GM23338 (cell line): ENCODE measurements at regions not wholly inside any gene's neighbourhood (a gene's known extent, or its start where the extent isn't known, plus 50 kb on each side); places are given as distances from the start of the nearest gene placed in this dataset.

ENCODE experiments used
- ATAC-seq: fragments of 200-7000 bp; cut with Tn5 transposase; 3 replicates; pipeline ENCODE4 v1.9.1; 2020
- DNase-seq: peaks from one replicate; pipeline ENCODE4 v3.0.0-alpha.2; 2015; ENCODE audit warnings: low spot score
- H2AFZ ChIP-seq: fragments of 200-600 bp; sonication (generic); 2 replicates; pipeline ENCODE4 v1.8.0; 2016; ENCODE audit warnings: antibody characterized with exemption, mild to moderate bottlenecking, moderate library complexity
- H3F3A ChIP-seq: fragments of 200-600 bp; sonication (generic); replicated peaks from 2 replicates; pipeline ENCODE4 v1.8.0; 2017; ENCODE audit warnings: antibody characterized with exemption, mixed run types, low read depth
- H3K27ac ChIP-seq: fragments of 200-600 bp; sonication (generic); 2 replicates; pipeline ENCODE4 v1.6.1; 2016; ENCODE audit warnings: low read depth
- H3K27me3 ChIP-seq: fragments of 200-600 bp; sonication (generic); 2 replicates; pipeline ENCODE4 v1.8.0; 2016; ENCODE audit warnings: mild to moderate bottlenecking, mixed run types, moderate library complexity; ENCODE audit not compliant: insufficient read depth
- H3K36me3 ChIP-seq: fragments of 200-600 bp; sonication (generic); 2 replicates; pipeline ENCODE4 v1.8.0; 2016; ENCODE audit warnings: mild to moderate bottlenecking; ENCODE audit not compliant: insufficient read depth
- H3K4me1 ChIP-seq: fragments of 200-600 bp; sonication (generic); 2 replicates; pipeline ENCODE4 v1.8.0; 2016; ENCODE audit warnings: mild to moderate bottlenecking, moderate library complexity; ENCODE audit not compliant: insufficient read depth
- H3K4me2 ChIP-seq: fragments of 200-600 bp; sonication (generic); 2 replicates; pipeline ENCODE4 v1.7.1; 2017; ENCODE audit warnings: mixed run types
- H3K4me3 ChIP-seq: fragments of 200-600 bp; sonication (generic); 2 replicates; pipeline ENCODE4 v1.6.1; 2016; ENCODE audit warnings: mixed run types
- H3K79me2 ChIP-seq: fragments of 200-600 bp; sonication (generic); replicated peaks from 2 replicates; pipeline ENCODE4 v1.8.0; 2017; ENCODE audit warnings: mild to moderate bottlenecking; ENCODE audit not compliant: insufficient read depth
- H3K9me2 ChIP-seq: fragments of 200-600 bp; sonication (generic); 2 replicates; pipeline ENCODE4 v1.8.0; 2017; ENCODE audit not compliant: insufficient read depth
- H4K20me1 ChIP-seq: fragments of 200-600 bp; sonication (generic); replicated peaks from 2 replicates; pipeline ENCODE4 v1.8.0; 2017; ENCODE audit warnings: mild to moderate bottlenecking; ENCODE audit not compliant: insufficient read depth
- H3K27ac Mint-ChIP-seq: 2 replicates; pipeline ENCODE4 v1.8.0; 2020; ENCODE audit warnings: inconsistent platforms, mild to moderate bottlenecking, moderate library complexity, mixed read lengths
- H3K27me3 Mint-ChIP-seq: 3 replicates; pipeline ENCODE4 v1.8.0; 2022; ENCODE audit warnings: low read depth, mild to moderate bottlenecking, moderate library complexity, mixed read lengths, inconsistent platforms; ENCODE audit not compliant: insufficient read depth, poor library complexity
- H3K36me3 Mint-ChIP-seq: 3 replicates; pipeline ENCODE4 v1.8.0; 2021; ENCODE audit warnings: low read depth, mild to moderate bottlenecking, inconsistent platforms, moderate library complexity, mixed read lengths
- H3K4me1 Mint-ChIP-seq: 3 replicates; pipeline ENCODE4 v1.8.0; 2020; ENCODE audit warnings: mild to moderate bottlenecking, inconsistent platforms, mixed read lengths
- H3K4me3 Mint-ChIP-seq: 3 replicates; pipeline ENCODE4 v1.8.0; 2021; ENCODE audit warnings: moderate library complexity, mild to moderate bottlenecking, inconsistent platforms, mixed read lengths
- H3K9me3 Mint-ChIP-seq: 3 replicates; pipeline ENCODE4 v1.8.0; 2020; ENCODE audit warnings: moderate library complexity, mild to moderate bottlenecking, inconsistent platforms, mixed read lengths
- CREB1 ChIP-seq: fragments of 250-450 bp; sonication (Bioruptor Pico); IDR thresholded peaks from 2 replicates; pipeline ENCODE4 v1.5.0; 2020; ENCODE audit warnings: low read depth, mild to moderate bottlenecking, moderate library complexity
- CTCF ChIP-seq, 2 experiments: fragments of 200-600 bp in 1 of 2; sonication (generic) in 1 of 2; conservative IDR thresholded peaks; 2 replicates each; pipeline versions ENCODE4 v1.5.1 to v1.6.1; 2016 to 2017; ENCODE audit warnings: antibody characterized with exemption in 2 of 2, low read depth in 2 of 2, mild to moderate bottlenecking in 2 of 2, moderate library complexity in 1 of 2
- ETS1 ChIP-seq: IDR thresholded peaks from 2 replicates; pipeline ENCODE4 v1.6.1; 2016; ENCODE audit warnings: antibody characterized with exemption
- EZH2 ChIP-seq: fragments of 200-600 bp; sonication (generic); IDR thresholded peaks from one replicate; pipeline ENCODE4 v1.8.0; 2017; ENCODE audit warnings: antibody characterized with exemption, mild to moderate bottlenecking, low read depth; ENCODE audit not compliant: unreplicated experiment
- EZH2phosphoT487 ChIP-seq: fragments of 200-600 bp; sonication (generic); IDR thresholded peaks from one replicate; pipeline ENCODE4 v1.8.1; 2018; ENCODE audit warnings: antibody characterized with exemption; ENCODE audit not compliant: unreplicated experiment
- JUNB ChIP-seq: IDR thresholded peaks from one replicate; pipeline ENCODE4 v1.6.1; 2016; ENCODE audit warnings: antibody characterized with exemption; ENCODE audit not compliant: unreplicated experiment
- NANOG ChIP-seq: IDR thresholded peaks from 2 replicates; pipeline ENCODE4 v1.6.1; 2016; ENCODE audit warnings: antibody characterized with exemption, borderline replicate concordance
- POLR2AphosphoS5 ChIP-seq: IDR thresholded peaks from 2 replicates; pipeline ENCODE4 v1.6.1; 2016; ENCODE audit warnings: antibody characterized with exemption, low read depth
- STAT1 ChIP-seq: IDR thresholded peaks from one replicate; pipeline ENCODE4 v1.6.1; 2016; ENCODE audit warnings: antibody characterized with exemption; ENCODE audit not compliant: unreplicated experiment
- ZNF114 ChIP-seq: fragments of 250-450 bp; sonication (Bioruptor Pico); IDR thresholded peaks from 2 replicates; pipeline ENCODE4 v1.5.0; 2020; ENCODE audit warnings: mild to moderate bottlenecking, moderate library complexity
- ZNF331 ChIP-seq: fragments of 250-450 bp; sonication (Bioruptor Pico); IDR thresholded peaks from 2 replicates; pipeline ENCODE4 v1.5.0; 2020; ENCODE audit warnings: low read depth, mild to moderate bottlenecking, moderate library complexity
- ZNF462 ChIP-seq: fragments of 250-450 bp; sonication (Bioruptor Pico); IDR thresholded peaks from 2 replicates; pipeline ENCODE4 v1.5.0; 2020; ENCODE audit warnings: mild to moderate bottlenecking, moderate library complexity
- TF ChIP-seq, protein P1 (sequence below): IDR thresholded peaks from one replicate; pipeline ENCODE4 v1.6.1; 2018; ENCODE audit warnings: antibody characterized with exemption; ENCODE audit not compliant: unreplicated experiment

DNA sequence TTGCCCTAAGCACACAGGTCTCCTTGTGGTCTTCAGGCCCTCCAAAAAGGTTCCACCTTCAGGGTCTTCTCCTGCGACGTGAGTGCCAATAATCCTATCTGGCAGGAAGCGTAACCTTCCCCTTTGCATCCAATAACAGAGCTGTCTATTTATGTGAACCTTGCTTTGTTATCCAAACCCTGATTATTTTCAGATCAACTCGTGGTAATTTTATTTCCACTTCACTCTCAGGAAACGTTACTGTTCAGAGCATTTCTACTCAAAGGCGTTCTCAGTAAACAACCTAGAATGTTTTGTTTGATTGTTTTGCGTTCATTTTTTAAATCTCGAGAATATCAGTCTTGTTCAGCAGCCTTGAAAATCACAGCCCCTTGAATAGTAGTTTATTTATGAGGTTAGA lies 232.3 kb upstream of the KLF6 start:
- Histone ChIP-seq H3K4me3 (no peak overlapping the region), H4K20me1 (no peaks in the 10 kb centered on the region), H3K79me2 (no peaks in the 10 kb centered on the region), H3K4me1 (no peaks in the 10 kb centered on the region), H3F3A (no peaks in the 10 kb centered on the region), H3K27me3 (no peaks in the 10 kb centered on the region), H3K9me2 (no peaks in the 10 kb centered on the region), H3K27ac (no peak overlapping the region), H3K4me2 (no peak overlapping the region), H2AFZ (no peak overlapping the region), H3K36me3 (no peaks in the 10 kb centered on the region)
- Mint-ChIP-seq H3K4me3 (no peak overlapping the region), H3K9me3 (no peaks in the 10 kb centered on the region; the same call in 2 of the 3 replicates), H3K27ac (no peak overlapping the region), H3K4me1 (peaks cover 2% of the 10 kb centered on the region; the same call in 1 of the 3 replicates), H3K27me3 (peaks cover 3% of the 10 kb centered on the region), H3K36me3 (0 out of 3 replicates have a peak, but pooled peaks cover 2% of the 10 kb centered on the region)
- DNase-seq (no peak), ATAC-seq (no peak)
- TF ChIP-seq POLR2AphosphoS5: no peak
- TF ChIP-seq CTCF (conservative IDR thresholded peaks at IDR 0.05; ENCODE audit: low read depth in 2 of 2): no peak
- no peak for TF ChIP-seq ZNF114 (CRISPR knock-in tag)
- TF ChIP-seq, protein P1, sequence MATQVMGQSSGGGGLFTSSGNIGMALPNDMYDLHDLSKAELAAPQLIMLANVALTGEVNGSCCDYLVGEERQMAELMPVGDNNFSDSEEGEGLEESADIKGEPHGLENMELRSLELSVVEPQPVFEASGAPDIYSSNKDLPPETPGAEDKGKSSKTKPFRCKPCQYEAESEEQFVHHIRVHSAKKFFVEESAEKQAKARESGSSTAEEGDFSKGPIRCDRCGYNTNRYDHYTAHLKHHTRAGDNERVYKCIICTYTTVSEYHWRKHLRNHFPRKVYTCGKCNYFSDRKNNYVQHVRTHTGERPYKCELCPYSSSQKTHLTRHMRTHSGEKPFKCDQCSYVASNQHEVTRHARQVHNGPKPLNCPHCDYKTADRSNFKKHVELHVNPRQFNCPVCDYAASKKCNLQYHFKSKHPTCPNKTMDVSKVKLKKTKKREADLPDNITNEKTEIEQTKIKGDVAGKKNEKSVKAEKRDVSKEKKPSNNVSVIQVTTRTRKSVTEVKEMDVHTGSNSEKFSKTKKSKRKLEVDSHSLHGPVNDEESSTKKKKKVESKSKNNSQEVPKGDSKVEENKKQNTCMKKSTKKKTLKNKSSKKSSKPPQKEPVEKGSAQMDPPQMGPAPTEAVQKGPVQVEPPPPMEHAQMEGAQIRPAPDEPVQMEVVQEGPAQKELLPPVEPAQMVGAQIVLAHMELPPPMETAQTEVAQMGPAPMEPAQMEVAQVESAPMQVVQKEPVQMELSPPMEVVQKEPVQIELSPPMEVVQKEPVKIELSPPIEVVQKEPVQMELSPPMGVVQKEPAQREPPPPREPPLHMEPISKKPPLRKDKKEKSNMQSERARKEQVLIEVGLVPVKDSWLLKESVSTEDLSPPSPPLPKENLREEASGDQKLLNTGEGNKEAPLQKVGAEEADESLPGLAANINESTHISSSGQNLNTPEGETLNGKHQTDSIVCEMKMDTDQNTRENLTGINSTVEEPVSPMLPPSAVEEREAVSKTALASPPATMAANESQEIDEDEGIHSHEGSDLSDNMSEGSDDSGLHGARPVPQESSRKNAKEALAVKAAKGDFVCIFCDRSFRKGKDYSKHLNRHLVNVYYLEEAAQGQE: no peak
- TF ChIP-seq EZH2: no peak
- TF ChIP-seq JUNB: no peak
- no peak for TF ChIP-seq STAT1
- TF ChIP-seq CREB1 (CRISPR knock-in tag): no peak
- no peak for TF ChIP-seq NANOG
- no peak for TF ChIP-seq EZH2phosphoT487
- TF ChIP-seq ZNF462: no peak
- TF ChIP-seq ETS1: no peak
- no peak for TF ChIP-seq ZNF331 (CRISPR knock-in tag)
